Thyroid gland (tissue), 4 donors: ENCODE measurements at regions not wholly inside any gene's neighbourhood (a gene's known extent, or its start where the extent isn't known, plus 50 kb on each side); places are given as distances from the start of the nearest gene placed in this dataset.

ENCODE experiments used
- POLR2A ChIP-seq, 2 donors: fragments of 450-650 bp; IDR thresholded peaks; one replicate each; pipeline ENCODE4 v1.6.1; 2017; ENCODE audit warnings: antibody characterized with exemption in 2 of 2, mild to moderate bottlenecking in 2 of 2, moderate library complexity in 1 of 2
- TF ChIP-seq, protein P1 (sequence below), 6 experiments: fragments of 200-600 bp in 3 of 6; fragments of 450-650 bp in 3 of 6; sonication (generic) in 3 of 6; IDR thresholded peaks; one replicate each; pipeline ENCODE4 v1.5.1; 2016 to 2019; ENCODE audit warnings: antibody characterized with exemption in 6 of 6, mild to moderate bottlenecking in 2 of 6, inconsistent platforms in 1 of 6, moderate library complexity in 1 of 6

DNA sequence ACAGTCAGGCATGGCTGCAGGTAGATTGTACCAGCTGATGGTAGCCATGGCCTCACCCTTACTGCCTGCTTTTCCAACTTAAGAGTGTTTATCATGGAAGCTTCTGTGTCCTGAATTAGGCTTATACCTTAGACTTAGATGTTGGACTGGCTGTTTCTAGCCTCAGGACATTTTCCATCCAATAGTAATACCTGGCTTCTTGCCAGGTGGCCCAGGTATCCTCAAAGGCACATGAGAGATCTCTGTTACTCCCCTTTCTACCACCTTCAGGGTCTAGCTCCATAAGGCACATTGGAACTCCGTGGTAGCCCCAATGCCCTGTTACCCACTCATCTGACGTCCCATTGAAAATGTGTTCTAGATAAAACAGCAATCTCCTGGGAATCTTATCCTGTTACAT lies 407.5 kb downstream of the SPRY2 start:
- TF ChIP-seq, protein P1, sequence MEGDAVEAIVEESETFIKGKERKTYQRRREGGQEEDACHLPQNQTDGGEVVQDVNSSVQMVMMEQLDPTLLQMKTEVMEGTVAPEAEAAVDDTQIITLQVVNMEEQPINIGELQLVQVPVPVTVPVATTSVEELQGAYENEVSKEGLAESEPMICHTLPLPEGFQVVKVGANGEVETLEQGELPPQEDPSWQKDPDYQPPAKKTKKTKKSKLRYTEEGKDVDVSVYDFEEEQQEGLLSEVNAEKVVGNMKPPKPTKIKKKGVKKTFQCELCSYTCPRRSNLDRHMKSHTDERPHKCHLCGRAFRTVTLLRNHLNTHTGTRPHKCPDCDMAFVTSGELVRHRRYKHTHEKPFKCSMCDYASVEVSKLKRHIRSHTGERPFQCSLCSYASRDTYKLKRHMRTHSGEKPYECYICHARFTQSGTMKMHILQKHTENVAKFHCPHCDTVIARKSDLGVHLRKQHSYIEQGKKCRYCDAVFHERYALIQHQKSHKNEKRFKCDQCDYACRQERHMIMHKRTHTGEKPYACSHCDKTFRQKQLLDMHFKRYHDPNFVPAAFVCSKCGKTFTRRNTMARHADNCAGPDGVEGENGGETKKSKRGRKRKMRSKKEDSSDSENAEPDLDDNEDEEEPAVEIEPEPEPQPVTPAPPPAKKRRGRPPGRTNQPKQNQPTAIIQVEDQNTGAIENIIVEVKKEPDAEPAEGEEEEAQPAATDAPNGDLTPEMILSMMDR (IDR thresholded peaks at IDR 0.05): no peak
- TF ChIP-seq POLR2A (IDR thresholded peaks at IDR 0.05): no peak
